ENCODE measurements at regions not wholly inside any gene's neighbourhood (a gene's known extent, or its start where the extent isn't known, plus 50 kb on each side); places are given as distances from the start of the nearest gene placed in this dataset.

DNA sequence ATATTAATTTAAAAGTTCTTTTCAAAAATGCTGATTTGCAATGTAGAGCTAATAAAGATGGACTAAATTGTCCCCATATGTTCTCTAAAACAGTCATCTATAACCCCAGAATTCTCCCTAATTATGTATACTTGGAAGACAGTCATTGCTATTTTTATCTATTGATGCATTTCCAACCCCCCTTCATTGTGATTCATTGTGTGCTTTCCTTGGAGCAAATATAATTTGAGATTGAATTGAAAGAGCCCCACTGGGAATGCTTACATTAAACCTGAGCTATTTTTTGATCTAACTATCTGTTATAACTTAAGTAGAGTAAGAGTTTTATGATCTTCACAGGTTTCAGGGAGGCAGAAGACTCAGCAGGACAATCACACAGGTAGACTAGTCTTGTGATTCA, 73.7 kb upstream of the PTCHD4 start:
- TF ChIP-seq, protein P1, sequence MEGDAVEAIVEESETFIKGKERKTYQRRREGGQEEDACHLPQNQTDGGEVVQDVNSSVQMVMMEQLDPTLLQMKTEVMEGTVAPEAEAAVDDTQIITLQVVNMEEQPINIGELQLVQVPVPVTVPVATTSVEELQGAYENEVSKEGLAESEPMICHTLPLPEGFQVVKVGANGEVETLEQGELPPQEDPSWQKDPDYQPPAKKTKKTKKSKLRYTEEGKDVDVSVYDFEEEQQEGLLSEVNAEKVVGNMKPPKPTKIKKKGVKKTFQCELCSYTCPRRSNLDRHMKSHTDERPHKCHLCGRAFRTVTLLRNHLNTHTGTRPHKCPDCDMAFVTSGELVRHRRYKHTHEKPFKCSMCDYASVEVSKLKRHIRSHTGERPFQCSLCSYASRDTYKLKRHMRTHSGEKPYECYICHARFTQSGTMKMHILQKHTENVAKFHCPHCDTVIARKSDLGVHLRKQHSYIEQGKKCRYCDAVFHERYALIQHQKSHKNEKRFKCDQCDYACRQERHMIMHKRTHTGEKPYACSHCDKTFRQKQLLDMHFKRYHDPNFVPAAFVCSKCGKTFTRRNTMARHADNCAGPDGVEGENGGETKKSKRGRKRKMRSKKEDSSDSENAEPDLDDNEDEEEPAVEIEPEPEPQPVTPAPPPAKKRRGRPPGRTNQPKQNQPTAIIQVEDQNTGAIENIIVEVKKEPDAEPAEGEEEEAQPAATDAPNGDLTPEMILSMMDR (conservative IDR thresholded peaks at IDR 0.05), result no peak
- TF ChIP-seq ZFX (IDR thresholded peaks at IDR 0.05), result no peak

Measured in C4-2B (cell line).